ENCODE measurements at regions not wholly inside any gene's neighbourhood (a gene's known extent, or its start where the extent isn't known, plus 50 kb on each side); places are given as distances from the start of the nearest gene placed in this dataset.

DNA sequence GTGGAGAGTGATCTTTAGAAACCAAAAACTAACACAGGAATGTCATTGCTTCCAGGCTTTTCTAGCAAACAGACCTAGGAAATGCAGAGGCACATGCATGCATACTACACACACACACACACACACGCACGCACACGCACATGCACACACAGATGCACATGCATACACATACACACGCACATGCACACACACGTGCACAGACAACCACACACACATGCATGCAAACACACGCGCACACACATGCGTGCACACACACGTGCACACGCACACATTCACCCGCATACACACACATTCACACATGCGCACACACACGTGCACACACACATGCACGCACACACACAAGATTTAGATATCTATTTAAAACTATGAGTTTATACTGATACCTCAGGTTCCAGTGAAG is 379.5 kb downstream of the ZNF516 start:
- intact Hi-C loops (cut with micrococcal nuclease), result no loop called here
- Mint-ChIP-seq H3K4me1 (ENCODE audit: insufficient read depth, unreplicated experiment) (no peaks in the 10 kb centered on the region), H3K36me3 (ENCODE audit: insufficient read depth, unreplicated experiment) (no peaks in the 10 kb centered on the region), H3K4me3 (ENCODE audit: unreplicated experiment) (no peak overlapping the region), H3K27ac (ENCODE audit: low read depth, unreplicated experiment) (no peak overlapping the region), H3K9me3 (ENCODE audit: unreplicated experiment) (no peaks in the 10 kb centered on the region), H3K27me3 (ENCODE audit: insufficient read depth, unreplicated experiment) (no peaks in the 10 kb centered on the region)
- CTCF ChIA-PET, result no interaction called here
- POLR2A ChIA-PET, result interaction anchor here (0.7 kb wide), 1 partner anchor 11 kb away, joined by 3 read pairs; no protein-coding TSS in a partner anchor
- no TSS peak for BruUV-seq (replicated peaks)
- TF ChIP-seq CTCF (IDR thresholded peaks at IDR 0.05; ENCODE audit: unreplicated experiment), result no peak
- DNase-seq (ENCODE audit: unreplicated experiment), result no peak

GRCh38 chr18:76113101-76113500 is 381.9 kb downstream of the ZNF516 start:
- Mint-ChIP-seq H3K36me3 (ENCODE audit: insufficient read depth, unreplicated experiment) (no peaks in the 10 kb centered on the region), H3K9me3 (ENCODE audit: unreplicated experiment) (no peaks in the 10 kb centered on the region), H3K4me1 (ENCODE audit: insufficient read depth, unreplicated experiment) (no peaks in the 10 kb centered on the region), H3K4me3 (ENCODE audit: unreplicated experiment) (no peak overlapping the region), H3K27me3 (ENCODE audit: insufficient read depth, unreplicated experiment) (no peaks in the 10 kb centered on the region), H3K27ac (ENCODE audit: low read depth, unreplicated experiment) (no peak overlapping the region)
- no TSS peak for BruUV-seq (replicated peaks)
- intact Hi-C loops (cut with micrococcal nuclease), result no loop called here
- no peak for DNase-seq (ENCODE audit: unreplicated experiment)
- TF ChIP-seq CTCF (IDR thresholded peaks at IDR 0.05; ENCODE audit: unreplicated experiment), result no peak
- ChIA-PET POLR2A (no interaction called here), CTCF (no interaction called here)

DNA sequence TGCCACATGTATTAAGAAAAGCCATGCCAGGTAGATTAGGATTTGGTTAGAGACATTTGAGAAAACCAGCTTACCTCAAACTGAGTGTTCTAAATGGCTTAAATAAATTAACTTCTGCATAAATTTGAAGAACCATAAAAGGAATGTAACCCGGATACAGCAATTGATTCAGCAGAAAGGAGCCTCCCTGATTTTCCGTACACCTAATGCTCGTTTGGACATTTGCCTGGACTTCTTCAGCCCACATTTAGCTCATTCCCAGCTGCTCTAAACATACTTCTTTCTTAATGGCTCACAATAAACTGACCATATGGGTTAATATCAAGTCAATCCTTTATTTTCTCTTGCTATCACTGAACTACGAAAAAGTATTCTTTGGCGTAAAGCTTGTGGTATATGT is 392.4 kb downstream of the ZNF516 start:
- Mint-ChIP-seq H3K27ac (ENCODE audit: low read depth, unreplicated experiment) (no peak overlapping the region), H3K36me3 (ENCODE audit: insufficient read depth, unreplicated experiment) (no peaks in the 10 kb centered on the region), H3K4me1 (ENCODE audit: insufficient read depth, unreplicated experiment) (no peaks in the 10 kb centered on the region), H3K9me3 (ENCODE audit: unreplicated experiment) (peaks cover 6% of the 10 kb centered on the region), H3K27me3 (ENCODE audit: insufficient read depth, unreplicated experiment) (no peaks in the 10 kb centered on the region), H3K4me3 (ENCODE audit: unreplicated experiment) (no peak overlapping the region)
- BruUV-seq (replicated peaks), result no TSS peak
- ChIA-PET CTCF (interaction anchor here (0.6 kb wide), 2 partner anchors 27 to 1379 kb away, joined by 3 read pairs; no protein-coding TSS in a partner anchor), POLR2A (interaction anchor here (0.6 to 0.7 kb wide), 2 partner anchors 23 to 162 kb away, joined by 3 read pairs; no protein-coding TSS in a partner anchor)
- no peak for TF ChIP-seq CTCF (IDR thresholded peaks at IDR 0.05; ENCODE audit: unreplicated experiment)
- DNase-seq (ENCODE audit: unreplicated experiment), result no peak
- intact Hi-C loops (cut with micrococcal nuclease), result no loop called here

DNA sequence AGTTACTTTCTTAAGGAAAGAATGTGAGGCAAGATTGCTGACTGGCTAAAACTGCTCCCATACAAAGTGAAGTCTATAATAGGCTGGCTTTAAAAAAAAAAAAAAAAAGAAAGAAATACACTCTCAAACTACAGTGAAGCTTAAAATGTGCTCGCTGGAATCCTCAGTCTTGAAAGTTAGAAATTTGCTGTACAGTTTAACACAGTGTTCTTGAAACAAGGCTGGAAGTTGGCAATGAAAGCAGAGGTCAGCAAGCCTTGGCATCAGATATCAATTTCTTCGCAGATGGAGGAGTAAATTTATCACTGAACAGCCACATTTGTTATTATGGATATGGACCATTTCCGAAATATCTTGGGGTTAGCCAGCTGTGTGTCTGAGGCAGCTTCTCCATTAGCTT is 392.9 kb downstream of the ZNF516 start:
- Mint-ChIP-seq H3K4me1 (ENCODE audit: insufficient read depth, unreplicated experiment) (no peaks in the 10 kb centered on the region), H3K36me3 (ENCODE audit: insufficient read depth, unreplicated experiment) (no peaks in the 10 kb centered on the region), H3K9me3 (ENCODE audit: unreplicated experiment) (peaks cover 6% of the 10 kb centered on the region), H3K27ac (ENCODE audit: low read depth, unreplicated experiment) (no peak overlapping the region), H3K27me3 (ENCODE audit: insufficient read depth, unreplicated experiment) (no peaks in the 10 kb centered on the region), H3K4me3 (ENCODE audit: unreplicated experiment) (no peak overlapping the region)
- ChIA-PET POLR2A (interaction anchor here (0.6 to 1.5 kb wide), 3 partner anchors 29 to 394 kb away, joined by 3 read pairs; no protein-coding TSS in a partner anchor), CTCF (interaction anchor here (0.6 kb wide), 1 partner anchor 28 kb away, joined by 3 read pairs; no protein-coding TSS in a partner anchor)
- no peak for TF ChIP-seq CTCF (IDR thresholded peaks at IDR 0.05; ENCODE audit: unreplicated experiment)
- intact Hi-C loops (cut with micrococcal nuclease), result no loop called here
- BruUV-seq (replicated peaks), result no TSS peak
- no peak for DNase-seq (ENCODE audit: unreplicated experiment)

Data from MCF 10A (cell line).